DMS53 treated with DMSO at 0.1 percent for 48 hours (cell line): ENCODE measurements at regions not wholly inside any gene's neighbourhood (a gene's known extent, or its start where the extent isn't known, plus 50 kb on each side); places are given as distances from the start of the nearest gene placed in this dataset.

Experiments
- DNase-seq: peaks from one replicate; lab custom pipeline; 2025; ENCODE audit not compliant: unreplicated experiment; lab: John Stamatoyannopoulos, UW

DNA sequence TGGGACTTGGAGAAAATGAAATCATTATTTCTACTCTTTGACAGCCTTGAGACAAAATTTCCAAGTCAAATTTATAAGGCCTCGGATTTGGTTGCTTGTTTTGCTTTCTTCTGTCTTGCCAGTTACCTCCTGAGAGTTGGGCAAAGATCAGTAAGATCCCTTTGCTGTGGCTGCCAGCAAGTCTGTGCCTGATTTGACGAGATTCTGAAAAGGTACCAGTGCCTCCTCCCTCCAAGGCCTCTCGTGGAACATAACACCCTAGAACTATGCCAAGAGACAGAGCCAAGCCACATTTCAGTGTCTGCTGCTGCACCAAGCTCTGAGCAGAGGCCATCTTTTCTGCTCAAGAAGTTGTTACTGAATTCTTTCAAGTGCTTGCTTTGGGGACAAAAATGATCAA, 61.0 kb downstream of the GTPBP8 start:
- no peak for DNase-seq

DNA sequence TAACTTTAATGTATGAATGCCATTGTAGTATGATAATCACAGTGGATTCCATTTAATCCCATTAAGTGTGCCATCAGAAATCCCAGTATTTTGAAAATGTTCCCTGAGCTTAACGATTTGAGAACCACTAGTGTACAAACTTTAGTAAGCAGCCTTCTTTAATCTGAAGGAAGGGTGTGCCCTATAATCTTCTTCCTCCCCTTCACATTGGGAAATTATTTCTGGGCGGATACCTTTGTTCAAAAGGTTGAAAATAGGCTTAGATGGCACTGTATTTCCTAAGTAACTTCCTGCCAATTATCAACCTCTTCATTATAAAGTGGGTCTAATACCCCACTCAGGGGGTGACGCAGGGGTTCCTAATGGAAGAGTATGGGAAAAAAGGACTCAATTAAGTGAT, 62.4 kb downstream of the GTPBP8 start:
- DNase-seq = no peak

DNA sequence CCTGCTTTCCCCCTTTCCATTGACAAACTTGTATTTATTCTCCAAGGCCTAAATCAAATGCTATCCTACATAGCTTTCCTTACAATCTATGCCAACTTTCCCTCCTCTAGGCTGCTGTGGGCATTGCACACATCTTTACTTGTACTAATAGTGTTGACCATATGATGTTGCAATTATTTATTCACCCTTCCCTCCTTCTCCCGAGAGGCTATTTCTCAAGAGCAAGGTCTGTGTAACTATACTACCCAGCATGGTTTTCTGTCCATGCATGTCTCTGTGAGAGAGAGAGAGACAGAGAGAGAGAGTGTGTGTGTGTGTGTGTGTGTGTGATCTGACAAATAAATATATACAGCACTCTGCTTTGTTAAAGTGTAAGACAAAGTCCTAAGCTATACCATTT, 63.8 kb downstream of the GTPBP8 start:
- no peak for DNase-seq

DNA sequence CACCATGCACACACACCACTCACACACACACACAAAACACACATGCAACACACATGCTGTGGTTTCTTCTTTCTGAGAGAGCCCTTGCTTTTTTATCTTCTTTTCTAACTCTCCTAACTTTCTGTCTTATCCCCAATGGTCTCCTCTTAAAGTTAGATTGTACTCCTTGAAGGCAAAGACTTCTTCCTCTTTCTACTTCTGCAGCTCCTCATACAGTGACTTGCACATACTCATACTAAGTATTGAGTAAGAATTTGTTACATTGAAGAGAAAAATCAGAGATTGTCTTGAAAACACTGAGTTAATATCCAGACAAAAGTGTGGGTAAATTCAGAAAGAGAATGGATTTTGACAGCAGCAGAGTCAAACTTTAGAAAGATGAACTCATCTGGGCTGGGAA, 64.4 kb downstream of the GTPBP8 start:
- no peak for DNase-seq

DNA sequence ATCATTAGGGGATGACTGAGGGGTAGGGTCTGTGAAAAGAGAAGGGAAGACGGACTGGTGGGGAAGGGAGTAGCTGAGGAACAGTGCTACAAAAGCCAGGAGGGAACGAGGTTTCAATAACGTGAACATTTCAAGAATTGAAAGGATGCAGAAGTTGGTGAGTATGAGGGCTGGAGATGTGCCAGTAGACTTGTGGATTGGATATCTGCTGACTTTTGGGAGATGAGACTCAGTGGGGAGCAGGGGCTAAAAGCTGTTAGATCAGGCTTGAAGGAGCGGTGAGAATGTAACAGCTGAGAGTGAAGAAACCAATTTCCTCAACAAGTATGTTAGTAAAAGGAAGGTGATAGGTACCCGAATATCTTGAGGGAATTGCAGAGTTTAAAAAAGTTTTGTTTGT, 65.2 kb downstream of the GTPBP8 start:
- DNase-seq = no peak

DNA sequence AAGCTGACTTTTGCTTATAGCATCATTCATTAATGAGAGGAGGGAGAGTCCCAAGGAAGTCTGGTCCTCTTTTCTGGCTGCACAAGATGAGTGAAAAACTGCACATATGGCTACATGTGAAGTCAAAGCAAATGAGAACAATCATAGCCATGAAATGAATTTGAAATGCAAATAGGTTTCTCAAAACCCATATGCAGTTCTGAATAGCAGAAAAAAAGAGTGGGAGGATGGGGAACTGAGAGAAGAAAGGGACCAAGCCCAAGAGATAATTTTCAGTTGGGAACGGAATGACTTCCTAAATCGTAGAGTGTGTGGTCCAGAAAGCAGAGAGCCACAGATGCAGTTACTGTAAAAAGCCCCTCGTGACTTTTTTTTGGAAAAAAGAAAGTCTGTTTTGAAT, 66.3 kb downstream of the GTPBP8 start:
- DNase-seq = no peak

DNA sequence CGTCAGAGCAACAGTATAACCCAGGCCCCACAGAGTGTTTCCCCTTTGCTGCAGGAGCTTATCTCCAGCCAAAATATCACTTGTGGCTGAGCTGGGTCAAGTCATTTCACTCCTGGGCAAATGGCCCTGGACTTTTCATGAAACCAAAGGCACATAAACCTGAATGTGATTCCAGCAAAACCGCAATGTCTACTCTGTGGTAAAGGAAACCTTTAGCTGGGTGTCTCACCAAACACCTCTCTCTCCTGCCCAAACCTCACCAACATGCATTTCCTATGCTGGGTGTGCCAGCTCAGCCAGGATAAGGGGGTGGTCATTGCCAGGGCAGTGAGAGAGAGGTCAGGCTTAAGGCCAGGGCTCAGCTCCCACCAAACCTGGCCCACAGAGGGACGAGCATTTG, 67.4 kb downstream of the GTPBP8 start:
- no peak for DNase-seq

DNA sequence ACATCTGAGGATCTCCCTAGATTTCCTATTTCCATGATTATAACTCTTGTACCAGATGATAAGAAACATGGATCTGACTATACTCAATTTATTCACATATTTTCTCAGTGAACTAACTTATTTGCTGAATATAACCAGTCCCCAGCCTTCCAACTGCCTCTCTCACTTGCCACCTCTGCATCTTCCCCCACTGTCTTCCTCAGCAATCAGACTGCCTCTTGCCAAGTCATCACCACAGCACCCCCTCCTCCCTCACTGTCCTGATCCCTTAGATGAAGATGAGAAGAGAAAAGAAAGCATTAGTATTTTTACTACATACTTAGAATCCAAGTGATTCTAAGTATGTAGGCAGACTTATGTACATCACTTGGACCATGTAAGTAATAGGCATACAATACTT, 71.9 kb downstream of the GTPBP8 start:
- no peak for DNase-seq

DNA sequence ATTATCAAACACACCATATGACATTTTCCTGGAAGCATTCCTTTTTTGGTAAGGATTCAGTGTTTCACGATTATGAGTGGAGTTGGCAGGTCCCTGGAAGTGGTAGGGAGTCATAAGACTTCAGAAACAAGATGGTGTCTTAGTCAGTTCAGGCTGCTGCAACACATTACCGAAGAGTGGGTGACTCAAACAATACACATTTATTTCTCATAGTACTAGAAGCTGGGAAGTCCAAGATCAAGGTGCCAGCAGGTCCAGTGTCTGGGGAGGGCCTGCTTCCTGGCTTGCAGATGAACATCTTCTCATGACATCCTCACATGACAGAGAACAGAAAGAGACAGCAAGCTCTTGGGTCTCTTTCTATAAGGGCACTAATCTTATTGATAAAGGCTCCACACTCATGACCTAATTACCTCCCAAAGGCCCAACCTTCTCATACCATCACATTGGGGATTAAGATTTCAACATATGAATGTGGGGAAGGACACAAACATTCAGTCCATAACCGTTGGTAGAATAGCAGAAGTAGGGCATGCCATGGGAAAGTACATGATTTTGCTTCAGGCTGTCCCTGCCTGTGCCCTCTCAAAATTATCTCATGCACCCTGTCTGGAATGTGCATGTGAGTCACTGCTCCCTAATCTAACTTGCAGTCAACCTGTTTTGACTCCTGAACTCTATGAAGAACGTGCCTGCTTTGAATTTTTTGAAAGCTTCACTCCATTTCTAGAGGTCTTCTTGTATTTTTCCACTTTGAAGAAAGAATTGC, 72.5 kb downstream of the GTPBP8 start:
- no peak for DNase-seq

DNA sequence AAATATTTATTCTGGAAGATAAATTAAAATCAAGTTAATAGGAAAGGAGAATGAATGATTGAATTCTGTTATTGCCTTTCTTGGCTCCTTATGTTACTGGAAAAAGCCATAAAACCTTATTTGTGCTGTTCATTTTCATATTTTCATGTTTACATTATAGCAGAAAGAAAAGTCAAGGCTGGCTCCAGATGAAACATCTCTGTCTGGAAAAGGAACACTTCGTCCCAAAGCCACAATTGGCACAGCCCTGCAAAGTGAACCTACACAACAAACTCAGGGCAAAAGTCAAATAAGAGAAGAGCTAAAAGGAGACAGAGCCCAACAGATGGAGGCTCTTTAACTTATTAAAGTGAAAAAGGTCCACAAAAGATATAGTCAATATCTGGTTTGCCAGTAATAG, 73.4 kb downstream of the GTPBP8 start:
- no peak for DNase-seq

DNA sequence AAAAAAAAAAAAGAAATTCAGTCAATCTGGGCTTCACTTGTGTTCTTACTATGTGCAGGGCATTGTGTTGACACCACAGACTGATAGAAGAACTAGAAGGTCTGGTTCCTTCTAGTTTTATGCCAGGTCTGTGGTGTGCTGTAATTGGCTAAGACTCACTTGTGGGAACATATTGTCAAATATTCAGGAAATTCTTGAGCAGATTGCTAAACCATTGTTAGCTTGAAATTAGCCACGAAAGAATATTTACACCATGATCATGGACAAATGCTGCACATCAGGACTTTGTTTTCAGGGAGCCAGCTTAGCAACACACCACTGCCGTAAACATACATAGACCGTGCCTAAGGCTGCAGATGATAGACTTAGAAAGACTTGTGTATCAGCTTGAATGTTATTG, 74.6 kb downstream of the GTPBP8 start:
- DNase-seq = no peak

DNA sequence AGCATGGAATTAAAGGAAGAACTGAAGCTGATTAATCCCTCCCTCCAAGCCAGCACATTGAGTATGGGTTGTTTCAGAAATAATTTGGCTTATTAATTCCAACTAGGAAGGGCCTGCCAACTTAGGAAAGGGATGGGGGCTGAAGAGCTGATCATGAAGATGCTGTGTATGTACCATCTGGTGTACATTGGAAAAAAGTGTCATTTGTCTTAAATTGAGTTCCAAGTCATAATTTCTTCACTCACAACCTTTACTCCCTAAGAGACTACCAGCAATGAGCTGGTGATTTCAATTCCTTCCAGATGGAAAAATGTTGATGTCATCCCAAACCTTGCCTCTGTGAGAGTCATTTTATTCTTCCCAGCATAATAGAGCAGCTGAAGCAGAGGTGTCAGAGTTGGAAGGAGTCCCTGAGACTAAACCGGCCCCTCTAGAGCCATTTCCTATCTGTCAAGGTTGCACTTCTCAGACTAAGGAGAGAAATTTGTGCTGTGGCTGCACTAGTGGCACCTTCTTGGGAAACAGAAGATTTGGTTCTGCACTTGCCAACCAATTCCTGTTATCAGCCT, 79.4 kb downstream of the GTPBP8 start:
- no peak for DNase-seq

DNA sequence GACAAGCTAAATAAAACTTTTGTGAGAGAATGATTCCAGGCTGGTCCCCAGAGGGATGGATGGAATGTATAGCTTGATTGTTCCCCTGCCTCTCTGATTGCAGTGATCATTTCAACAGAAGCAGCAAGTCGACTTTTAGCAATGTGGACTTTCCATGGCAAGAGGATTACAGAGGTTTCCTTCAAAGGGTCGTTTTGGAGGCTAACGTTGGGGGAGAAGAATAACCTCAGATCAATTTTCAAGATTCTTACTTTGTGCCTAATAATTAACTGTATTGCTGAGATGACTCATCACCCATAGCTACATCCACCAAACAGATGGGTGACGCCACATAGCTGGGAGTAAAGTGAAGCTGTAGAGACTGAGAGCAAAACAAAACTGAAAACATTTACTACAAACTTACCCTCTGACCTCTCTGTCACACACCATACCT, 79.9 kb downstream of the GTPBP8 start:
- no peak for DNase-seq

DNA sequence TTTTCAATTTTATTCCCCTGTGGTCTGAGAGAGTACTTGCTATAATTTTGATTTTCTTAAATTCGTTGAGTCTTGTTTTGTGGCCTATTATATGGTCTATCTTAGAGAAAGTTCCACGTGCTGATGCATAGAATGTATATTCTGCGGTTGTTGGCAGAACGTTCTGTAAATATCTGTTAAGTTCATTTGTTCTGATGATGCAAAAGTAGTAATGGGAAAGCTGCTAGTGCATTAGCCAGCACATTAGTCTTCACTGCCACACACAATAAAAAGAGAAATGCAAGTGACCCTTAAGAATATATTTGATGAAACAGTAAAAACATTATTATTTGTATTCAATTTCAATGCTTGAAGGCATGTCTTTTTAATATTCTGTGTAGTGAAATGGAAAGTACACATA, 84.8 kb downstream of the GTPBP8 start:
- DNase-seq = no peak

DNA sequence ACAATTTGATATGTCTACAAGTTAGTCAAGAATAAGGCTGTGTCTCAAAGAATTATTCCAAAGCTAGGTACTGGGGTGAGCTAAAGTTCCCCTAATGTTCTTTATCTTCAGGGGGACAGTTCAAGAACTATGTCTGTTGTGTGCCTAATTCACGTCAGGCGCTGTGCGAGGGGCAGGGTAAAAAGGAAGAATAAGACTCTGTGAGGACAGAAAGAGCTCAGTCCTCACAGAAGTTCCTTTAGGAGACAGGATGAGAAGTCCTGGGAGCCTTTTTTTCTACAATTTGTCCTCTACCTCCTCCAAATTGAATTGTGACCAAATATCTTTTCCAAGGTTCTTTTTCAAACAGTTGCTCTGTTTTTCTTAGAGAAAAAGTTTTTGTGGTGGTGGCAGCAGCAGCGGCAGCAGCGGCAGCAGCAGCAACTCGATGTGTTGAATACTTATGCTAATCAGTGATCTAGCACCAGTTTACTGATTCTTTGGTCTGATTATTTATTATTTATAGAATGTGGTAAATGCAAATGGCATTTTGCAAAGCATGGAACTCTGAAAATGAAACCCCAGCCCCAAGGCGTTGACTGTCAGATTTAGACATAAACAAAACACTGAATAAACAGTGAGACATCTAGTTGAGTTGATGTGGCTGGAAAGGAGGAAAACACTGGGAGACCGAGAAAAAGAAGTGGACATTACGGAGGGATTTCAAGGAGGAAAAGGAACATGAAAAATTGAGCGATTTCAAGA, 88.6 kb downstream of the GTPBP8 start:
- no peak for DNase-seq

DNA sequence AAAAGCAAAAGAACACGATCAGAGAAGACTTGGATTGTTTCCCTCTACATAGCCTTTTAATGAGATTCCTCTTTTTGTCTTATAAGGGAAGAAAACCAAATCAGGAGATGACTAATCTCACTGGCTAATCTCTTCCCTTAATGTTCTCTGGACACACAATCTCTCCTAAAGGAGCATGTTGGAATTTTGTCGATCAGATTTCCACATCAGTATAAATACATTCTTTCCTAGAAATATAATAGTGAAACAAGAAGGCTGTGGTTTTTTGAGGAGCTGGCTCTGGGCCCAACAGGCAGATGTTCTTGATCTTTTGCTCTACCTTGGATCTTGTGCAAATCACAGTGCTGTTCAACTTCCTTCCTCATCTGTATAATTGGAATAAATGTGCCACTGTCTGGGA, 94.0 kb downstream of the GTPBP8 start:
- DNase-seq = no peak

DNA sequence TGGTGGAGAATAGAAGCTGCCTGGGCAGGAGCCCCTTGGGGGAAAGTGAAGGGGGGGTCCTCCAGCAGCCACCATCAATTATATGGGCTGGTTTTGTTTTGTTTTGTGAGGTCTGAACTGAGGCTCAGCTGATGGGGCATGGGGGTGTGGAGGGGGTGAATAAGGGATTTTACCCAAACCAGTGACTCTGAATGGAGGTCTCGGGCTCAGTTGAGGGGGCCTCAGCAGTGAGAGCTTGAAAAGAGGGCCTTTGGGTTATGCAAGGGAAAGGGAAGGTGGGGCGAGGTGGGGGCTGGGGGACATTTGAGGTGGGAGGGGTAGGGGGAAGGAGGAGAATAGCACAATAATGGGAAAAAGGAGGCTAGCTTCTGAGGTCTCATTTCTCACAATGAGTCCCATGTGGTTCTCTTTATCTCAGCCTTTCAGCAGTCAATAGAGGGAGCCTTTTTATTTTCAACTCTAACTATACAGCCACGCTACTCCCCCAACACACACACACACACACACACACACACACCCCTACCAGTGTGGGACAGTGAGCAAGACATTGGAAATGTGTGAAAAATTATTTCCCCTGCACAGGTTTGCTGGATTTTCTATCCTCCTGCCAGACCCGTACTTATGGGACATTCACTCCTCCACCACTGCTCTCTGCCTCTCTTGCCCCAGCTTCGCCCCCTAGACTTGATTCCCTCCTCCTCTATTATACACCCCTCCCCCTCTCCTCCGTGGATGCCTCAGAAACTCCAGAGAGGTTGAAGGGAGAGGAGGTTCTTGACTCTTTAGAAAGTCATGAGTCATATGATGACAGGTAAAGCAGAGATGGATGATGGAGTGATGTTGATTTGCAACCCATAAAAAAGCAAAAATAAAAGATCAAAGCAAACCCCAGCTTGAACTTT, 96.0 kb downstream of the GTPBP8 start:
- no peak for DNase-seq

DNA sequence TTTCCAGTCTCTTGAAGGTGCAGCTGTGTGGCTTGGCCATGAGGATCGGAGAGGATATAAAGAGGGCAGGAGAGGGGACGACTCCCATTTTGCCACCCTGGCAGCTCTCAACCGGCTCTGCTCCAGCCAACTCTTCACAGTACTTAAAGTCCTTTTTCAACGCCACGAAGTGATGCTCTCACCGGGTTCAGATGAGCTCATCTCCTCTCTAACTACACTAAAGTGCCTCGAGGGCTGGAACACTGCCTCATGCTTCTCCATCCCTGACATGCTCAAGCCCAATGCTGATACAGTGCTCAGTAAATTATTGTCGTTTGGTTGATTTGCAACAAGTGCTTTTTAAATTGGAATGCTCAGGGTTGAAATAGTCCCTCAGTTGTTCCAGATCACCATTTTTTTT, 97.8 kb downstream of the GTPBP8 start:
- no peak for DNase-seq

DNA sequence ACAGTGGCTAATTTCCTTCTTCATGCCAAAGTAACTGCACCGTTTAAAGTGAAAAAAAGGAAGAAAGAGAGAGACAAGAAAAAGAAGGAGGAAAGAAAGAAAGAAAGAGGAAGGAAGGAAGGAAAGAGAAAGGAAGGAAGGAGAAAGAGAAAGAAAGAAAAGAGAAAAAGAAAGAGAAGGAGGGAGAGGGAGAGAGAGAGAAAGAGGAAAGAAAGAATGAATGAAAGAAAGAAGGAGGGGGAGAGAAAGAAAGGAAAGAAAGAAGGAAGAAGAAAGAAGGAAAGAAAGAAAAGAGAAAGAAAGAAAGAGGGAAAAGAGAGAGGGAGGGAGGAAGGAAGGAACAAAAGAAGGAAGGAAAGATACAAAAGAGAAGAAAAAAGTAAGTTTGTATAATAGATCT, 100.6 kb downstream of the GTPBP8 start:
- no peak for DNase-seq

DNA sequence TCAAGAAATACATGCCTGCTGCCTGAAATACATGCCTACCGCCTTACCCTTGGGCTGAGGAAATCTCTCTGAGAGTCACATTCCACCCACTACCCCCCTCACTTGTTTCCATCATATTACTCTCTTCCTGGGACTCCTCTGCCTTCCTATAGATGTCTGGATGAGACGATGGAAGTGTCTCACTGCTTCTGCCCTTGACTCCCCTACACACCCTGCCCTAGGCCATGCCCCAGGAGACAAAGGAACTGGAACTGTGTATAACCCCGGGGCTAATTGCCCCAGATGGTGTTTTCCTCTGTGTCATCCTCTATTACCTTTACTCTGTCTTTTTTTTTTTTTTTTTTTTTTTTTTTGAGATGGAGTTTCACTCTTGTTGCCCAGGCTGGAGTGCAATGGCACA, 102.0 kb downstream of the GTPBP8 start:
- no peak for DNase-seq
